OCI-M1 (cell line): ENCODE measurements at regions not wholly inside any gene's neighbourhood (a gene's known extent, or its start where the extent isn't known, plus 50 kb on each side); places are given as distances from the start of the nearest gene placed in this dataset.

ENCODE experiments used
- DNase-seq: peaks from one replicate; lab custom pipeline; 2025; lab: John Stamatoyannopoulos, UW

- DNase-seq: no peak
Observed at GRCh38 chr3:166209701-166210100, 372.5 kb upstream of the BCHE start.

DNA sequence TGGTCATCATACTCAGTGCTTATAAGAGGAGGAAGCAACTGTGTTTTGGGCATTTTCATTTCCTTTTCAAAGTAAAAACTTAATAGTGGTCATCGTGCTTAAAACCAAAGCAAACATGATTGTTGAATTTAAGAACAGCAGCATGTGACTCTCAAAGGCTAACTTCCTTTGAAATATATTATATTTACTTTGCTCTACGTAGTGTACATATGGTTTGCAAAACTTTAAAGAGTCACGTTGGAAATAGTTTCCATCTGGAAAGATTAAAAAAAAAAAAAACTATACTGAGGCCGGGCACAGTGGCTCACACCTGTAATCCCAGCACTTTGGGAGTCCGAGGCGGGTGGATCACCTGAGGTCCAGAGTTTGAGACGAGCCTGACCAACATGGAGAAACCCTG is 367.9 kb upstream of the BCHE start:
- no peak for DNase-seq

DNA sequence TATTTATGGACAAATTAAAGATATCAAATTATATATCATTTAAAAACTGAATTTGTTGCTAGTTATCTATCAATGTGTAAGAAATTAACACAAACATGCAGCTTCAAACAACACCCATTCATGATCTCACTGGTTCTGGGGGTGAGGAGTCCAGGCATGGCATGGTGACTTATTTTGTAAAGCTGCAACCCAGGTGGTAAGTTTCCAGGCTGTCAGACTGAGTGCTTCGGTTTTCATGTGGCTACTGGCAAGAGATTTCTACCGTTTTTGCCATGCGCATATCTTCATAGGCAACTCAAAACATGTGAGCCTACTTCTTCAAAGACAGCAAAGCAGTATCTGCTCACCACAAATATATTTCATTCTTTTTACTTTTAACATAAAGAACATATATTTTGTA is 364.3 kb upstream of the BCHE start:
- DNase-seq: no peak

- DNase-seq: no peak
Observed at GRCh38 chr3:166199491-166199890, 362.3 kb upstream of the BCHE start.

- DNase-seq: no peak
Observed at GRCh38 chr3:166195808-166196207, 358.6 kb upstream of the BCHE start.

- no peak for DNase-seq
Observed at GRCh38 chr3:166191411-166191810, 354.2 kb upstream of the BCHE start.

DNA sequence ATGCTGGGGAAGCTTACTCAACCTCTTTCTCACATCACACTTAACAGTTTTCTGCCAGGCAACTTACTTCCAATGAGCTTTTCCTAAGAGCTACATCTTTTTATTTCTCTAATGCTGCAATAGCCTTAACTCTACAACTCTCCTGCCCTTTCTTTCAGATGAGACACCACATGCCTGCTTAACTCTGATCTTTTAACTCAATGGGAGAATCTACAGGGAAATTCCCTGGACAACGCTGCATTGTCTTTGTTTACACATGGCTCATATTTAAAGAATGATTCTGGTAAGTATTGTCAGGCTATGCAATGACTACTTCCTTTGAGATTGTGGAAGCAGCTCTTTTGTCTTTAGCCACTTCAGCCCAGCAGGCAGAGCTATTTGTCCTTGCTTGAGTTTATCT is 353.1 kb upstream of the BCHE start:
- no peak for DNase-seq

GRCh38 chr3:166187237-166187636 is 350.0 kb upstream of the BCHE start:
- DNase-seq: no peak

DNA sequence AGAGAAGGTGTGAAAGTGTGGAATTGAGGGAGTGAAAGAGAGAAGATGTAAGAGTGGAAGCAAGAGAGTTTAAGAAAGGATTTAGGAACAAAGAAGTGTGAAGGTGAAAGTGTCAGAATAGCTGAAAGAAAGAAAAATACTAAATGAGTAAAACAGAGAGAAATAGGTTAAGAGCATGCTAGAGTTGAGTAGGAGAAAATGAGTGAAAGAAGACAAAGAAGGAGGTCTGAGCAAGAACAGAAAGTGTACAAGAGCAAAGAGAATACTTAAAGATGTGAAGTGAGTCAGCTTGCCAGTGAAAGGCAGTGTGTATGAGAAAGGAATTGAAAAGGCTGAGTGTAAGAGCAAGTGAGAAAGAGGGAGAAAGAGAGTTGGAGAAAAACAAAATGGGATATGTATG is 348.8 kb upstream of the BCHE start:
- DNase-seq: no peak

DNA sequence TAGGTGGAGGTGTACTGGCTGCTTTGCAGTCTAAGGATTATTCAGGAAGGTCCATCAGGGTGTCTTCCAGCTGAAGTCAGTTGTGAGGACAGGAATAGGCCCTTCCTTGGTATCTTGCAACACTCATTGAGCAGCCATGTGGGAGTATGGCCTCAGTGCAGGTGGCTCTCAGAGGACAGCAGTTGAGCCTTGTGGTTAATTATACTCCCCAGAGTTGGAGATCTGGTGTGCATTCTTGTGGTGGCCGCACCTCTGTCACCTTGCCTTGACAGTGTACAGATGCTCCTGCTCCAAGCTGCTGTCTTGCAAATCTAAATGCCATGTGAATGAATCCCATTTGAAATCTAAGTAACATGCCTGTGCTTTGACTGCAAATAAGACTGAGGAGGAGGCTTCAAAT is 339.9 kb upstream of the BCHE start:
- DNase-seq: no peak

DNA sequence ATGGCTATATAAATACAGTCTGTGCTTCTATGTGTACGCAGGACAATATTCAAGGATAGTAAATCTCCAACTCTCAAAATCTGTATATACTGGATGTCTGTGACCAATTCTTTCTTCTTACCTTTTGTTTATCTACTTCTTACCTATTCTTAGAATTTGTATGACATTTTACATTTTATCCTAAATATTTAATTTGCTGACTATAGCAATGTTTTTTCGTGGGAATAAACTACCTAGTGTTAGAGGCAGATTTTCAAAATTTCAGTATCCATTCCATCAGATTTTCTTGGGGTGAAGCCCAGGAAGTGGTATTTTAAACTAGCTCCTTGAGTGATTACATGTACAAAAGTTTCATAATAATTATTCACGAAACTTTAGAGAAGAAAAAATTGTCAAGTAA is 334.5 kb upstream of the BCHE start:
- DNase-seq: no peak

- no peak for DNase-seq
Observed at GRCh38 chr3:166169681-166170080, 332.5 kb upstream of the BCHE start.

DNA sequence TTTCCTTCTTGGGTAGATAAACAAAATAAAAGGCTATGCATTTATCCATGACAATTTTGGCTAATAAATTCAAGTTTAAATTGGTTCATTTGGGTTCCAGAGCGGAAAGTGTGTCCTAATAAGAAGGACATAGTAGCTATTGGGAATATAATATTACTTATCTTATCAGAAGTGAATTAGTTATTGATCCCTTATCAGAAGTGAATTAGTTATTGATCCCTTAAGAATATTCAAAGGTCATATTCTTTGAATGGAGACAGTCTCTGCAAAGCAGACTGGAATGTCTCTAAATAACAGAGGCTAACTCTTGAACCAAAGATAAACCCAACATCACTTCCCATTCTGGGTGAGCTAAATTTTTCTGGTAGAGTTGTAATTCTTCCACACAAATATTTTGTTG is 290.7 kb upstream of the BCHE start:
- no peak for DNase-seq

GRCh38 chr3:166125179-166125578 is 288.0 kb upstream of the BCHE start:
- DNase-seq: no peak

GRCh38 chr3:166123576-166123975 is 286.4 kb upstream of the BCHE start:
- DNase-seq: no peak

- DNase-seq: no peak
Observed at GRCh38 chr3:166123088-166123487, 285.9 kb upstream of the BCHE start.

DNA sequence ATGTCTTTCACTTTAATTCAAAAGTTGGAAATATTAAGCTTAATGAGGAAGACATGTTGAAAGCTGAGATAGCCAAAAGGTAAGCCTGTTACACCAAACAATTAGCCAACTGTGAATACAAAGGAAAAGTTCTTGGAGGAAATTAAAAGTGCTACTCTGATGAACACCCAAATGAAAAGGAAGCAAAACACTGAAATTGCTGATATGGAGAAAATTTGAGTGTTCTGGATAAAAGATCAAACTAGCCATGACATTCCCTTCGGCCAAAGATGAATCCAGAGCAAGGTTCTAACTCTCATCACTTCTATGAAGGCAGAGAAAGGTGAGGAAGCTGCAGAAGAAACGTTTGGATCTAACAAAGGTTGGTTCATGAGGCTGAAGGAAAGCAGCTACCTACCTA is 280.8 kb upstream of the BCHE start:
- no peak for DNase-seq

- DNase-seq: no peak
Observed at GRCh38 chr3:166114448-166114847, 277.2 kb upstream of the BCHE start.

DNA sequence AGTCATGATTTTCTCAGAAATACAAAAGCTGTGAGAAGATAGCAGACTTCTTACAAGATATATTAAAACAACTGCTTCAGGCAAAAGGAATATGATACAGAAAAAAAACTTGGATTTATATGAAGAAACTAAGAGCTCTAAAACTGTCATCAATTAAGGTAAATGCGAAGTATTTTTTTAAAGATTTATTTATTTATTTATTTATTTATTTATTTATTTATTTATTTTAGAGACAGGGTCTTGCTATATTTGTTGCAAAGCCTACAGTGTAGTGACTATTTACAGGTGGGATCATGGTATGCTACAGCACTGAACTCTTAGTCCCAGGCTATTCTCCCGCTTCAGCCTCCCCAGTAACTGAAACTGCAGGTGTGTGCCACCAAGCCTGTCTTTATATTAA is 274.3 kb upstream of the BCHE start:
- no peak for DNase-seq

- DNase-seq: peak; percentile 43
Observed at GRCh38 chr3:166110102-166110501, 272.9 kb upstream of the BCHE start.

GRCh38 chr3:166104938-166105337 is 267.7 kb upstream of the BCHE start:
- no peak for DNase-seq

DNA sequence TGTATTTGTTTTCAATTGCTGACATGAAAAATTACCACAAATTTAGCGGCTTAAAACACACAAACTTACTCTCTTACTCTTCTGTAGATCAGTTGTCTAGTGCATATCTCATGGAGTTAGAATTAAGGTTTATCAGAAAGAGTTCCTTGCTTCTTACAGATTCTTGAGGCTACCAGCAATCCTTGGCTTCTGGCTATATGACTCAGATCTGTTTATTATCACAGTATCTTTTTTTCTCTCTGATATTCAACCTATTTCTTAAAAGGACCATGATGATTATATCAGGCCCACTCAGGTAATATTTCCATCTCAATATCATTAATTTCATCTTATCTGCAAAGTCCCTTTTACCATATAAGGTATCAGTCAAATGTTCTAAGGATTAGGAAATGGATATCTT is 263.5 kb upstream of the BCHE start:
- no peak for DNase-seq

GRCh38 chr3:166089575-166089974 is 252.4 kb upstream of the BCHE start:
- no peak for DNase-seq

- no peak for DNase-seq
Observed at GRCh38 chr3:166085164-166085856, 248.1 kb upstream of the BCHE start.

GRCh38 chr3:166080096-166080495 is 242.9 kb upstream of the BCHE start:
- no peak for DNase-seq
